CD1c-positive myeloid dendritic cell (primary cell): ENCODE measurements at regions not wholly inside any gene's neighbourhood (a gene's known extent, or its start where the extent isn't known, plus 50 kb on each side); places are given as distances from the start of the nearest gene placed in this dataset.
A peak's percentile ranks its signal among the peaks of the same experiment; 100 is the strongest.

Source experiments
- DNase-seq: peaks from one replicate; pipeline ENCODE4 v3.0.0-alpha.2; 2016; ENCODE audit errors: extremely low spot score

GRCh38 chr3:43866529-43867353, 176.0 kb downstream of the ABHD5 start:
- DNase-seq = no peak

GRCh38 chr3:43867436-43868072, 176.8 kb downstream of the ABHD5 start:
- DNase-seq = no peak

- no peak for DNase-seq
These were observed 178.8 kb downstream of the ABHD5 start for GRCh38 chr3:43869491-43869890.

GRCh38 chr3:43870120-43870519, 179.4 kb downstream of the ABHD5 start:
- no peak for DNase-seq

GRCh38 chr3:43870844-43871626, 180.3 kb downstream of the ABHD5 start:
- DNase-seq = no peak

GRCh38 chr3:43871627-43872245, 181.0 kb downstream of the ABHD5 start:
- DNase-seq = no peak

- no peak for DNase-seq
These were observed 181.6 kb downstream of the ABHD5 start for GRCh38 chr3:43872301-43872700.

- no peak for DNase-seq
These were observed 182.2 kb downstream of the ABHD5 start for GRCh38 chr3:43872901-43873300.

- DNase-seq = no peak
These were observed 183.0 kb downstream of the ABHD5 start for GRCh38 chr3:43873723-43874122.

- DNase-seq = no peak
These were observed 183.6 kb downstream of the ABHD5 start for GRCh38 chr3:43874290-43874689.

- DNase-seq = no peak
These were observed 184.0 kb downstream of the ABHD5 start for GRCh38 chr3:43874731-43875130.

GRCh38 chr3:43876648-43877047, 185.9 kb downstream of the ABHD5 start:
- DNase-seq = no peak

- peak; percentile 4 for DNase-seq
These were observed 188.4 kb downstream of the ABHD5 start for GRCh38 chr3:43879166-43879565.

GRCh38 chr3:43882976-43883680, 192.4 kb downstream of the ABHD5 start:
- DNase-seq = no peak

GRCh38 chr3:43883729-43884396, 193.1 kb downstream of the ABHD5 start:
- no peak for DNase-seq

- no peak for DNase-seq
These were observed 193.8 kb downstream of the ABHD5 start for GRCh38 chr3:43884581-43884980.

- DNase-seq = no peak
These were observed 195.3 kb downstream of the ABHD5 start for GRCh38 chr3:43885908-43886618.

- DNase-seq = no peak
These were observed 201.3 kb downstream of the ABHD5 start for GRCh38 chr3:43892061-43892460.

- DNase-seq = peak; percentile 31
These were observed 201.8 kb downstream of the ABHD5 start for GRCh38 chr3:43892526-43892925.

- no peak for DNase-seq
These were observed 203.0 kb downstream of the ABHD5 start for GRCh38 chr3:43893727-43894126.
